Panc1 (cell line): ENCODE measurements at regions not wholly inside any gene's neighbourhood (a gene's known extent, or its start where the extent isn't known, plus 50 kb on each side); places are given as distances from the start of the nearest gene placed in this dataset.

Source experiments
- ATAC-seq: fragments of 200-7000 bp; cut with Tn5 transposase; 2 replicates; pipeline ENCODE4 v1.9.1; 2020; ENCODE audit warnings: mild to moderate bottlenecking, moderate library complexity
- BruUV-seq: library from RNA; stranded (reverse); fragments of 400-500 nt; replicated peaks from 2 replicates; lab custom pipeline; 2021; lab: Mats Ljungman, UMichigan
- CTCF ChIA-PET: fragments of 300-600 bp; sonication (Branson Sonifier 250); formaldehyde crosslinking; loops from one replicate; lab custom pipeline; 2022; ENCODE audit warnings: antibody characterized with exemption; lab: Charles Lee
- POLR2A ChIA-PET: fragments of 300-600 bp; sonication (Branson Sonifier 250); formaldehyde crosslinking; loops from one replicate; lab custom pipeline; 2022; ENCODE audit warnings: antibody characterized with exemption; lab: Charles Lee
- DNase-seq: peaks from one replicate; pipeline ENCODE4 v3.0.0-alpha.2; 2010; ENCODE audit warnings: low read depth, low spot score
- H3K27ac ChIP-seq: 2 replicates; pipeline ENCODE4 v1.5.1; 2011; ENCODE audit warnings: mild to moderate bottlenecking, low read length, inconsistent platforms
- H3K27me3 ChIP-seq: fragments of 200-500 bp; sonication (Bioruptor generic); 2 replicates; pipeline ENCODE4 v1.6.0; 2014; ENCODE audit warnings: low read length, inconsistent platforms; ENCODE audit not compliant: control insufficient read depth, insufficient read depth
- H3K36me3 ChIP-seq: fragments of 200-500 bp; sonication (Bioruptor generic); 2 replicates; pipeline ENCODE4 v1.5.1; 2014; ENCODE audit warnings: inconsistent platforms, mild to moderate bottlenecking, low read length, moderate library complexity; ENCODE audit not compliant: control insufficient read depth, insufficient read depth
- H3K4me1 ChIP-seq: 2 replicates; pipeline ENCODE4 v1.5.1; 2011; ENCODE audit warnings: inconsistent platforms, mild to moderate bottlenecking, low read length, moderate library complexity; ENCODE audit not compliant: control insufficient read depth, insufficient read depth
- H3K4me3 ChIP-seq, 2 experiments: 2 replicates each; pipeline ENCODE4 v1.5.1; 2011 to 2012; ENCODE audit warnings: low read depth in 2 of 2, low read length in 2 of 2, mild to moderate bottlenecking in 2 of 2, inconsistent platforms in 1 of 2, moderate library complexity in 1 of 2
- H3K9me3 ChIP-seq: fragments of 200-500 bp; sonication (Bioruptor generic); 2 replicates; pipeline ENCODE4 v1.5.1; 2014; ENCODE audit warnings: low read depth, mild to moderate bottlenecking, inconsistent platforms, low read length, moderate library complexity; ENCODE audit not compliant: control insufficient read depth, insufficient read depth
- CTCF ChIP-seq: fragments of 450-650 bp; IDR thresholded peaks from 2 replicates; pipeline ENCODE4 v1.5.1; 2017; ENCODE audit warnings: mild to moderate bottlenecking
- POLR2AphosphoS5 ChIP-seq: IDR thresholded peaks from 2 replicates; pipeline ENCODE4 v1.6.1; 2012; ENCODE audit warnings: mild to moderate bottlenecking, low read depth, low read length, moderate library complexity
- REST ChIP-seq, 2 experiments: IDR thresholded peaks; 2 replicates each; pipeline ENCODE4 v1.6.1; 2011 to 2012; ENCODE audit warnings: low read depth in 2 of 2, control low read depth in 1 of 2, low read length in 1 of 2, mild to moderate bottlenecking in 1 of 2, moderate library complexity in 1 of 2; ENCODE audit not compliant: insufficient read depth in 1 of 2
- SIN3A ChIP-seq: IDR thresholded peaks from 2 replicates; pipeline ENCODE4 v1.6.1; 2012; ENCODE audit warnings: low read depth, mild to moderate bottlenecking, low read length, moderate library complexity, borderline replicate concordance; ENCODE audit not compliant: insufficient read depth
- TCF7L2 ChIP-seq: IDR thresholded peaks from 2 replicates; pipeline ENCODE4 v1.6.1; 2011; ENCODE audit warnings: mild to moderate bottlenecking, low read depth, low read length, inconsistent platforms
- in situ Hi-C: cut with HindIII; loops from 2 replicates; pipeline ENCODE4 v1.10.0; 2016; ENCODE audit warnings: low sequenced_read_pairs, low pct_unique_long_range_greater_than_20kb
- intact Hi-C: fragments of 100-400 bp; cut with micrococcal nuclease; formaldehyde crosslinking; loops from one replicate; pipeline ENCODE4 v1.10.0; 2022; ENCODE audit not compliant: unreplicated experiment

GRCh38 chr12:88307961-88308360 lies 165.9 kb downstream of the TMTC3 start:
- BruUV-seq: no TSS peak
- CTCF ChIA-PET: no interaction called here
- intact Hi-C loops: no loop called here

GRCh38 chr12:88308825-88309224 lies 166.7 kb downstream of the TMTC3 start:
- no TSS peak for BruUV-seq
- no peak overlapping the region for H3K4me3 ChIP-seq

More at GRCh38 chr12:88307961-88308360, 165.9 kb downstream of the TMTC3 start:
- Histone ChIP-seq H3K36me3 (no peaks in the 10 kb centered on the region), H3K4me1 (no peaks in the 10 kb centered on the region), H3K4me3 (no peak overlapping the region), H3K9me3 (no peaks in the 10 kb centered on the region), H3K27ac (no peak overlapping the region), H3K27me3 (no peaks in the 10 kb centered on the region)
- ATAC-seq (no peak), DNase-seq (no peak)
- POLR2A ChIA-PET: no interaction called here
- TF ChIP-seq POLR2AphosphoS5 (no peak), REST (IDR thresholded peaks at IDR 0.05; ENCODE audit: insufficient read depth in 1 of 2, low read depth in 2 of 2, low read length in 1 of 2) (no peak), TCF7L2 (no peak), SIN3A (no peak), CTCF (no peak)
- in situ Hi-C loops: no loop called here

More at GRCh38 chr12:88308825-88309224, 166.7 kb downstream of the TMTC3 start:
- DNase-seq: no peak
- no peaks in the 10 kb centered on the region for H3K4me1 ChIP-seq
- in situ Hi-C loops: no loop called here
- no peaks in the 10 kb centered on the region for H3K36me3 ChIP-seq
- no peaks in the 10 kb centered on the region for H3K27me3 ChIP-seq
- CTCF ChIA-PET: no interaction called here
- no peak for ATAC-seq
- no peak overlapping the region for H3K27ac ChIP-seq
- intact Hi-C loops: no loop called here
- POLR2A ChIA-PET: no interaction called here
- no peak for TF ChIP-seq POLR2AphosphoS5
- no peak for TF ChIP-seq TCF7L2
- TF ChIP-seq REST (IDR thresholded peaks at IDR 0.05; ENCODE audit: insufficient read depth in 1 of 2, low read depth in 2 of 2, low read length in 1 of 2): no peak
- TF ChIP-seq CTCF: no peak
- no peak for TF ChIP-seq SIN3A
- no peaks in the 10 kb centered on the region for H3K9me3 ChIP-seq
